NB4 (cell line): ENCODE measurements at regions not wholly inside any gene's neighbourhood (a gene's known extent, or its start where the extent isn't known, plus 50 kb on each side); places are given as distances from the start of the nearest gene placed in this dataset.

Experiments used
- CTCF ChIP-seq: IDR thresholded peaks from one replicate; pipeline ENCODE4 v1.5.1; 2012; ENCODE audit warnings: low read depth, low read length
- POLR2A ChIP-seq: IDR thresholded peaks from 2 replicates; pipeline ENCODE4 v1.6.1; 2011; ENCODE audit warnings: mild to moderate bottlenecking; ENCODE audit not compliant: insufficient read length; ENCODE audit errors: extremely low read depth
- TF ChIP-seq, protein P1 (sequence below): IDR thresholded peaks from 2 replicates; pipeline ENCODE4 v1.6.1; 2011; ENCODE audit warnings: low read depth, low read length

- TF ChIP-seq CTCF (no peak), POLR2A (no peak)
- TF ChIP-seq, protein P1, sequence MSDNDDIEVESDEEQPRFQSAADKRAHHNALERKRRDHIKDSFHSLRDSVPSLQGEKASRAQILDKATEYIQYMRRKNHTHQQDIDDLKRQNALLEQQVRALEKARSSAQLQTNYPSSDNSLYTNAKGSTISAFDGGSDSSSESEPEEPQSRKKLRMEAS: no peak
These were observed 51.8 kb upstream of the ADGRA1 start for GRCh38 chr10:133035952-133036351.
